Astrocyte (in vitro differentiated cells and primary cell): ENCODE measurements at regions not wholly inside any gene's neighbourhood (a gene's known extent, or its start where the extent isn't known, plus 50 kb on each side); places are given as distances from the start of the nearest gene placed in this dataset.

Experiments used
- DNase-seq: peaks from one replicate; pipeline ENCODE4 v3.0.0-alpha.2; 2010; ENCODE audit warnings: low read depth
- FAIRE-seq: peaks from 2 replicates; lab custom pipeline; 2011; peaks lifted over from hg19 to GRCh38; lab: Jason Lieb, UNC
- H2AFZ ChIP-seq: 2 replicates; pipeline ENCODE4 v1.6.0; 2012; ENCODE audit warnings: low read depth, low read length, inconsistent platforms
- H3K27ac ChIP-seq: 2 replicates; pipeline ENCODE4 v1.5.1; 2011; ENCODE audit warnings: low read depth, low read length, inconsistent platforms
- H3K27me3 ChIP-seq: 2 replicates; pipeline ENCODE4 v1.6.0; 2011; ENCODE audit warnings: low read length, inconsistent platforms; ENCODE audit not compliant: insufficient read depth
- H3K36me3 ChIP-seq: 2 replicates; pipeline ENCODE4 v1.5.1; 2011; ENCODE audit warnings: low read length, inconsistent platforms; ENCODE audit not compliant: insufficient read depth
- H3K4me1 ChIP-seq: 2 replicates; pipeline ENCODE4 v1.5.1; 2011; ENCODE audit warnings: low read length, inconsistent platforms; ENCODE audit not compliant: insufficient read depth
- H3K4me2 ChIP-seq: 2 replicates; pipeline ENCODE4 v1.6.0; 2012; ENCODE audit warnings: low read length, inconsistent platforms
- H3K4me3 ChIP-seq: 2 replicates; pipeline ENCODE4 v1.5.1; 2011; ENCODE audit warnings: low read depth, mild to moderate bottlenecking, low read length, inconsistent platforms; ENCODE audit not compliant: insufficient read depth
- H3K79me2 ChIP-seq: 2 replicates; pipeline ENCODE4 v1.6.0; 2012; ENCODE audit warnings: mild to moderate bottlenecking, low read length, inconsistent platforms; ENCODE audit not compliant: insufficient read depth
- H3K9ac ChIP-seq: 2 replicates; pipeline ENCODE4 v1.6.0; 2012; ENCODE audit warnings: mild to moderate bottlenecking, low read length, inconsistent platforms
- H3K9me3 ChIP-seq: 2 replicates; pipeline ENCODE4 v1.5.1; 2012; ENCODE audit warnings: low read depth, mild to moderate bottlenecking, low read length, inconsistent platforms; ENCODE audit not compliant: insufficient read depth
- H4K20me1 ChIP-seq: 2 replicates; pipeline ENCODE4 v1.6.0; 2012; ENCODE audit warnings: low read length, inconsistent platforms; ENCODE audit not compliant: insufficient read depth
- H3K27ac Mint-ChIP-seq: one replicate; pipeline ENCODE4 v1.8.0; 2021; ENCODE audit warnings: mild to moderate bottlenecking, mixed read lengths; ENCODE audit not compliant: unreplicated experiment
- H3K27me3 Mint-ChIP-seq: one replicate; pipeline ENCODE4 v1.8.0; 2021; ENCODE audit warnings: low read depth, mixed read lengths; ENCODE audit not compliant: unreplicated experiment
- H3K36me3 Mint-ChIP-seq: one replicate; pipeline ENCODE4 v1.8.0; 2021; ENCODE audit warnings: low read depth, mixed read lengths; ENCODE audit not compliant: unreplicated experiment
- H3K4me1 Mint-ChIP-seq: one replicate; pipeline ENCODE4 v1.8.0; 2021; ENCODE audit warnings: low read depth, mixed read lengths; ENCODE audit not compliant: unreplicated experiment
- H3K4me3 Mint-ChIP-seq: one replicate; pipeline ENCODE4 v1.8.0; 2021; ENCODE audit warnings: mild to moderate bottlenecking, moderate library complexity, mixed read lengths; ENCODE audit not compliant: unreplicated experiment
- H3K9me3 Mint-ChIP-seq: one replicate; pipeline ENCODE4 v1.8.0; 2021; ENCODE audit warnings: mild to moderate bottlenecking, mixed read lengths; ENCODE audit not compliant: unreplicated experiment
- EZH2 ChIP-seq: IDR thresholded peaks from 2 replicates; pipeline ENCODE4 v1.6.1; 2012; ENCODE audit warnings: mild to moderate bottlenecking, low read length, inconsistent platforms; ENCODE audit not compliant: insufficient read depth
- TF ChIP-seq, protein P1 (sequence below): IDR thresholded peaks from 2 replicates; pipeline ENCODE4 v1.5.1; 2011; ENCODE audit warnings: low read depth, mild to moderate bottlenecking, inconsistent platforms, low read length, moderate library complexity; ENCODE audit not compliant: insufficient read depth

- Mint-ChIP-seq H3K9me3 (no peaks in the 10 kb centered on the region), H3K27ac (no peak overlapping the region)
These were observed 120.3 kb upstream of the CCDC54 start for GRCh38 chr3:107256963-107257362.

GRCh38 chr3:107258300-107258699 is 118.9 kb upstream of the CCDC54 start:
- Histone ChIP-seq H3K79me2 (no peaks in the 10 kb centered on the region), H4K20me1 (no peaks in the 10 kb centered on the region), H3K9ac (no peak overlapping the region), H3K36me3 (no peaks in the 10 kb centered on the region), H3K4me3 (no peak overlapping the region), H3K4me1 (no peaks in the 10 kb centered on the region), H3K27ac (no peak overlapping the region), H3K27me3 (no peaks in the 10 kb centered on the region), H3K4me2 (no peak overlapping the region), H2AFZ (no peak overlapping the region), H3K9me3 (no peaks in the 10 kb centered on the region)
- Mint-ChIP-seq H3K27me3 (no peaks in the 10 kb centered on the region), H3K4me1 (peaks cover 2% of the 10 kb centered on the region), H3K27ac (no peak overlapping the region), H3K9me3 (no peaks in the 10 kb centered on the region), H3K4me3 (no peak overlapping the region), H3K36me3 (no peaks in the 10 kb centered on the region)
- DNase-seq = no peak
- no peak for FAIRE-seq
- no peak for TF ChIP-seq EZH2
- TF ChIP-seq, protein P1, sequence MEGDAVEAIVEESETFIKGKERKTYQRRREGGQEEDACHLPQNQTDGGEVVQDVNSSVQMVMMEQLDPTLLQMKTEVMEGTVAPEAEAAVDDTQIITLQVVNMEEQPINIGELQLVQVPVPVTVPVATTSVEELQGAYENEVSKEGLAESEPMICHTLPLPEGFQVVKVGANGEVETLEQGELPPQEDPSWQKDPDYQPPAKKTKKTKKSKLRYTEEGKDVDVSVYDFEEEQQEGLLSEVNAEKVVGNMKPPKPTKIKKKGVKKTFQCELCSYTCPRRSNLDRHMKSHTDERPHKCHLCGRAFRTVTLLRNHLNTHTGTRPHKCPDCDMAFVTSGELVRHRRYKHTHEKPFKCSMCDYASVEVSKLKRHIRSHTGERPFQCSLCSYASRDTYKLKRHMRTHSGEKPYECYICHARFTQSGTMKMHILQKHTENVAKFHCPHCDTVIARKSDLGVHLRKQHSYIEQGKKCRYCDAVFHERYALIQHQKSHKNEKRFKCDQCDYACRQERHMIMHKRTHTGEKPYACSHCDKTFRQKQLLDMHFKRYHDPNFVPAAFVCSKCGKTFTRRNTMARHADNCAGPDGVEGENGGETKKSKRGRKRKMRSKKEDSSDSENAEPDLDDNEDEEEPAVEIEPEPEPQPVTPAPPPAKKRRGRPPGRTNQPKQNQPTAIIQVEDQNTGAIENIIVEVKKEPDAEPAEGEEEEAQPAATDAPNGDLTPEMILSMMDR = no peak

More at GRCh38 chr3:107256963-107257362, 120.3 kb upstream of the CCDC54 start:
- no peak for DNase-seq
- Histone ChIP-seq H3K27ac (no peak overlapping the region), H3K36me3 (no peaks in the 10 kb centered on the region), H3K4me1 (no peaks in the 10 kb centered on the region), H3K9me3 (no peaks in the 10 kb centered on the region), H3K9ac (no peak overlapping the region), H3K4me2 (no peak overlapping the region), H3K27me3 (no peaks in the 10 kb centered on the region), H4K20me1 (no peaks in the 10 kb centered on the region), H3K4me3 (no peak overlapping the region), H3K79me2 (no peaks in the 10 kb centered on the region), H2AFZ (no peak overlapping the region)
- Mint-ChIP-seq H3K4me1 (no peaks in the 10 kb centered on the region), H3K36me3 (no peaks in the 10 kb centered on the region), H3K4me3 (no peak overlapping the region), H3K27me3 (no peaks in the 10 kb centered on the region)
- peak; percentile 23 for FAIRE-seq
- no peak for TF ChIP-seq EZH2
- TF ChIP-seq, protein P1 = no peak

DNA sequence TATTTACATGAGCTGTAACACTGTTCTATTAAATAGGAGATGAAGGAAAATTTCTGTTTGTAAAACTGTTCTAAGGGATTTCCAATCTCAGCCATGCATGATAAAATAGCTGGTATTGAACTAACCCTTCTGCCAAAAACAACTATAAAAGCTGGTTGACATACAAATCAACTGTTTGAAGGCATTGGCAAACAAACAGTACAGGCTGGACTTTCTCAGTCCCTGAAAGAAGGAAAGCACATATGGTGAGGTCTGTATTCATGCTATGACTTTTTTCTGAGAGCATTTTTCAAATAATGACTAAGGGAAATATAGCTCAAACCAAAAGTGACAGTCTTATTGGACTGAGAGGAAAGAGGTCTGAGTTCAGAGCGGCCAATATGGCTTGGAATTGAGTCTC is 117.0 kb upstream of the CCDC54 start:
- H3K36me3 ChIP-seq = no peaks in the 10 kb centered on the region
- H3K4me3 Mint-ChIP-seq = no peak overlapping the region
- H3K4me1 Mint-ChIP-seq = peaks cover 18% of the 10 kb centered on the region
- H3K27ac Mint-ChIP-seq = no peak overlapping the region
- H3K9ac ChIP-seq = no peak overlapping the region
- no peaks in the 10 kb centered on the region for H3K9me3 Mint-ChIP-seq
- H3K27me3 Mint-ChIP-seq = no peaks in the 10 kb centered on the region
- no peak overlapping the region for H3K27ac ChIP-seq
- H3K9me3 ChIP-seq = no peaks in the 10 kb centered on the region
- FAIRE-seq (no peak), DNase-seq (no peak)
- H2AFZ ChIP-seq = no peak overlapping the region
- no peaks in the 10 kb centered on the region for H3K36me3 Mint-ChIP-seq
- TF ChIP-seq, protein P1 = no peak
- TF ChIP-seq EZH2 = no peak
- H3K4me2 ChIP-seq = no peak overlapping the region
- no peaks in the 10 kb centered on the region for H3K4me1 ChIP-seq
- H3K4me3 ChIP-seq = no peak overlapping the region
- H4K20me1 ChIP-seq = no peaks in the 10 kb centered on the region
- no peaks in the 10 kb centered on the region for H3K27me3 ChIP-seq
- no peaks in the 10 kb centered on the region for H3K79me2 ChIP-seq
